ENCODE measurements at regions not wholly inside any gene's neighbourhood (a gene's known extent, or its start where the extent isn't known, plus 50 kb on each side); places are given as distances from the start of the nearest gene placed in this dataset.

DNA sequence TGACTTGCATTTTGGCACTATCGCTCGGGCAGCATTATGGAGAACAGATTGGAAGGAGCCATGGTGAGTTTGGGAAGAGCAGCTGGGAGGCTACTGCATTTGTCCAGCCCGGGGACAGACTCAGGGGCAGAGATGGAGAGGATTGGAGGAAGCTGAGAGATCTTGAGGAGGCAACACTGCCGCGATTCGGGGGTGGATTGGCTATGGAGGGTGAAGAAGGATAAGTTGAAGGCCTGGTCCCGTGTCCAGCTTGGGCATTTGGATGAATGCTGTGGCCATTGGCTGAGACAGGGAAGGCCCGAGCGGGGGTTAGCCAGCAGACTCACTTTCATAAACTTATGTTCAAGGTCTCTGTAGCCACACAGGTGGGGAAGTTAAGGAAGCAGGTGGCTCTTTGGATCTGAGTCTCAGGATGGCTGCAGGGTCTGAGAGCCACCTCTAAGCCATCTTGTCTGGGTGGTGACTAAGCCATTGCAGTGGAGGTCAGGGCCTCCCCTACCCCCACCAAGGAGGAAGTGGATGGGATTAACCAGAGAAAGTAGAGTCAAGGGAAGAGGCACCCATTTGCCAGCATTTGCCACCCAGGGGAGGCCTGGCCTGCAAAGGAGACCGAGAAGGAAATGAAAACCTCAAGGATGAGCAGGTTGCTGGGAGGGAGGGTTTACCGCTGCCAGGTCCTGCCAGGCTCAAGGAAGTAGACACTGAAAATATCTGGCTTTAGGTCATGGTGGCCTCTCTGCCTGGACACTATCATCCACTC is 144.0 kb upstream of the TLE3 start:
- peaks cover 10% of the 10 kb centered on the region for H3K4me1 Mint-ChIP-seq (ENCODE audit: unreplicated experiment)
- no peaks in the 10 kb centered on the region for H3K36me3 Mint-ChIP-seq
- peaks cover 4% of the 10 kb centered on the region for H3K9me3 Mint-ChIP-seq
- H3K4me3 Mint-ChIP-seq, result no peak overlapping the region
- H3K27me3 Mint-ChIP-seq, result peaks cover 16% of the 10 kb centered on the region
- DNase-seq (ENCODE audit: extremely low spot score, unreplicated experiment), result no peak
- H3K27ac Mint-ChIP-seq, result no peak overlapping the region
- no peak for TF ChIP-seq CTCF (conservative IDR thresholded peaks at IDR 0.05)

- Mint-ChIP-seq H3K36me3 (no peaks in the 10 kb centered on the region), H3K27me3 (peaks cover 16% of the 10 kb centered on the region)
- DNase-seq (ENCODE audit: extremely low spot score, unreplicated experiment), result no peak
Measured at GRCh38 chr15:70240820-70241430, 143.2 kb upstream of the TLE3 start.

DNA sequence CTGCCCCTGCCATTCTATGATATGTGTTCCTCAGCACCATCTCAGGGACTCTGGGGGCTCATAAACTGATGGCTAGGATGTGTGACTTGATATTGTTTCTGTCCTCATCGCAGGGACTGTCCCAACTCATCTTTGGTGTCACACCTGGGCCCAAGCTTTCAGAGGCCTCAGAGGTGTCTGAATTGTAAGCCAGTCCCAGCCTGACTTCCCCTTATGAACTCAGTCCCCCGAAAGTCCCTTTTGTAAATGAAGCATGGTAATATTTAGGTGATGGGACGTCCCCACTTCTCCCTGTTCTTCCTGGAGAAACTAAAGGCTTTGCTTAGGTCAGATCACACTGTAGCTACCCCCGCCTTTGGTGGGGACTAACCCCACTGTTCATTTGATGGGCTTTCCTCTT is 142.4 kb upstream of the TLE3 start:
- no peak for DNase-seq (ENCODE audit: extremely low spot score, unreplicated experiment)
- peaks cover 11% of the 10 kb centered on the region for H3K4me1 Mint-ChIP-seq (ENCODE audit: unreplicated experiment)
- H3K27me3 Mint-ChIP-seq, result peaks cover 18% of the 10 kb centered on the region
- peaks cover 4% of the 10 kb centered on the region for H3K9me3 Mint-ChIP-seq
- H3K27ac Mint-ChIP-seq, result no peak overlapping the region
- H3K36me3 Mint-ChIP-seq, result no peaks in the 10 kb centered on the region
- TF ChIP-seq CTCF (conservative IDR thresholded peaks at IDR 0.05), result no peak
- no peak overlapping the region for H3K4me3 Mint-ChIP-seq

More at GRCh38 chr15:70240820-70241430, 143.2 kb upstream of the TLE3 start:
- no peak for TF ChIP-seq CTCF (conservative IDR thresholded peaks at IDR 0.05)
- Mint-ChIP-seq H3K4me3 (no peak overlapping the region), H3K27ac (no peak overlapping the region), H3K4me1 (ENCODE audit: unreplicated experiment) (peaks cover 10% of the 10 kb centered on the region), H3K9me3 (peaks cover 4% of the 10 kb centered on the region)

GRCh38 chr15:70238917-70239316 is 141.2 kb upstream of the TLE3 start:
- Mint-ChIP-seq H3K27ac (no peak overlapping the region), H3K4me1 (ENCODE audit: unreplicated experiment) (peaks cover 20% of the 10 kb centered on the region), H3K4me3 (no peak overlapping the region), H3K36me3 (no peaks in the 10 kb centered on the region), H3K9me3 (peaks cover 4% of the 10 kb centered on the region), H3K27me3 (peaks cover 21% of the 10 kb centered on the region)
- DNase-seq (ENCODE audit: extremely low spot score, unreplicated experiment), result no peak
- no peak for TF ChIP-seq CTCF (conservative IDR thresholded peaks at IDR 0.05)

DNA sequence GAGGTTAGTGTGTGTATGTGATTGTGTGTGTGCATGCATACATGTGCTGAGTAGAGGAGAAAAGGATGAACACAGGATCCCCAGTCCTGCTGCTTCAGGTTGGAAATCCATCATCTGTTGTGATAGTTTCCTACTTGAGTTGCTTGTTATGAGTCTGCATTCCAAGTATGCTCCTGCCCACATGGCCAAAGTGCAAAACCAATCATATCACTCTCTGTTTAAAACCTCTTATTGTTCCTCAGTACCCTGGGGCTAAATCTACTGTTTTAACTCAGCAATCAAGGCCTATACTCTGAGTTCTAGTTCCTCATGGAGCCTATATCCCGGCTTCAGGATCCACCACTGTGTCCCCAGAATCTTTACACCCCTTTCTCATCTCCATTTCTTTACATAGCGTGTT is 139.9 kb upstream of the TLE3 start:
- TF ChIP-seq CTCF (conservative IDR thresholded peaks at IDR 0.05), result no peak
- peaks cover 4% of the 10 kb centered on the region for H3K9me3 Mint-ChIP-seq
- no peak for DNase-seq (ENCODE audit: extremely low spot score, unreplicated experiment)
- no peak overlapping the region for H3K27ac Mint-ChIP-seq
- peaks cover 20% of the 10 kb centered on the region for H3K27me3 Mint-ChIP-seq
- no peaks in the 10 kb centered on the region for H3K36me3 Mint-ChIP-seq
- H3K4me1 Mint-ChIP-seq (ENCODE audit: unreplicated experiment), result peaks cover 17% of the 10 kb centered on the region
- no peak overlapping the region for H3K4me3 Mint-ChIP-seq
